GM23338 (cell line): ENCODE measurements at regions not wholly inside any gene's neighbourhood (a gene's known extent, or its start where the extent isn't known, plus 50 kb on each side); places are given as distances from the start of the nearest gene placed in this dataset.

Source experiments
- STAT1 ChIP-seq: IDR thresholded peaks from one replicate; pipeline ENCODE4 v1.6.1; 2016; ENCODE audit warnings: antibody characterized with exemption; ENCODE audit not compliant: unreplicated experiment
- ZNF331 ChIP-seq: fragments of 250-450 bp; sonication (Bioruptor Pico); IDR thresholded peaks from 2 replicates; pipeline ENCODE4 v1.5.0; 2020; ENCODE audit warnings: low read depth, mild to moderate bottlenecking, moderate library complexity
- TF ChIP-seq, protein P1 (sequence below), 2 experiments: fragments of 200-600 bp in 1 of 2; sonication (generic) in 1 of 2; conservative IDR thresholded peaks; 2 replicates each; pipeline versions ENCODE4 v1.5.1 to v1.6.1; 2016 to 2017; ENCODE audit warnings: antibody characterized with exemption in 2 of 2, low read depth in 2 of 2, mild to moderate bottlenecking in 2 of 2, moderate library complexity in 1 of 2
- TF ChIP-seq, protein P2 (sequence below): IDR thresholded peaks from one replicate; pipeline ENCODE4 v1.6.1; 2018; ENCODE audit warnings: antibody characterized with exemption; ENCODE audit not compliant: unreplicated experiment

DNA sequence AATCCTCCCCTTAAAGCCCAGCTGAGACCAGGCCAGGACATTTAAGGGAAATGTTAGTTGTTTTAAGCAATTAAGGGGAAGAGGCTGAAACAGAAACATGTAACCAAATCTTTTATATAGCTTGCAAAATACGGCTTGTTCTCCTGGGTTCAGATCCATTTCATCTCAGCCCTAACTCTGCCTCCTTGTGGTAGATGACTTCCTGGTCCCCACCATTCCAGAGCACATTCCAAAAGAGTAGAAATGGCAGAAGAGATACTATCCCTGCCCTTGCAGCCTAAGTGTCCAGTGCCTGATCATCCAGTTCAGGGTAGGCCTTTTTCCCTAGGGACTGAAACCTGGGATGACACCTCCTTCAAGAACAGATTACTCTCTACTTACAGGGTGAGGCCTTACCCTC, 266.2 kb upstream of the VEPH1 start:
- TF ChIP-seq, protein P1, sequence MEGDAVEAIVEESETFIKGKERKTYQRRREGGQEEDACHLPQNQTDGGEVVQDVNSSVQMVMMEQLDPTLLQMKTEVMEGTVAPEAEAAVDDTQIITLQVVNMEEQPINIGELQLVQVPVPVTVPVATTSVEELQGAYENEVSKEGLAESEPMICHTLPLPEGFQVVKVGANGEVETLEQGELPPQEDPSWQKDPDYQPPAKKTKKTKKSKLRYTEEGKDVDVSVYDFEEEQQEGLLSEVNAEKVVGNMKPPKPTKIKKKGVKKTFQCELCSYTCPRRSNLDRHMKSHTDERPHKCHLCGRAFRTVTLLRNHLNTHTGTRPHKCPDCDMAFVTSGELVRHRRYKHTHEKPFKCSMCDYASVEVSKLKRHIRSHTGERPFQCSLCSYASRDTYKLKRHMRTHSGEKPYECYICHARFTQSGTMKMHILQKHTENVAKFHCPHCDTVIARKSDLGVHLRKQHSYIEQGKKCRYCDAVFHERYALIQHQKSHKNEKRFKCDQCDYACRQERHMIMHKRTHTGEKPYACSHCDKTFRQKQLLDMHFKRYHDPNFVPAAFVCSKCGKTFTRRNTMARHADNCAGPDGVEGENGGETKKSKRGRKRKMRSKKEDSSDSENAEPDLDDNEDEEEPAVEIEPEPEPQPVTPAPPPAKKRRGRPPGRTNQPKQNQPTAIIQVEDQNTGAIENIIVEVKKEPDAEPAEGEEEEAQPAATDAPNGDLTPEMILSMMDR (conservative IDR thresholded peaks at IDR 0.05; ENCODE audit: low read depth in 2 of 2): peak; percentile 33 to 62; a peak in 3 of 4 replicates
- TF ChIP-seq, protein P2, sequence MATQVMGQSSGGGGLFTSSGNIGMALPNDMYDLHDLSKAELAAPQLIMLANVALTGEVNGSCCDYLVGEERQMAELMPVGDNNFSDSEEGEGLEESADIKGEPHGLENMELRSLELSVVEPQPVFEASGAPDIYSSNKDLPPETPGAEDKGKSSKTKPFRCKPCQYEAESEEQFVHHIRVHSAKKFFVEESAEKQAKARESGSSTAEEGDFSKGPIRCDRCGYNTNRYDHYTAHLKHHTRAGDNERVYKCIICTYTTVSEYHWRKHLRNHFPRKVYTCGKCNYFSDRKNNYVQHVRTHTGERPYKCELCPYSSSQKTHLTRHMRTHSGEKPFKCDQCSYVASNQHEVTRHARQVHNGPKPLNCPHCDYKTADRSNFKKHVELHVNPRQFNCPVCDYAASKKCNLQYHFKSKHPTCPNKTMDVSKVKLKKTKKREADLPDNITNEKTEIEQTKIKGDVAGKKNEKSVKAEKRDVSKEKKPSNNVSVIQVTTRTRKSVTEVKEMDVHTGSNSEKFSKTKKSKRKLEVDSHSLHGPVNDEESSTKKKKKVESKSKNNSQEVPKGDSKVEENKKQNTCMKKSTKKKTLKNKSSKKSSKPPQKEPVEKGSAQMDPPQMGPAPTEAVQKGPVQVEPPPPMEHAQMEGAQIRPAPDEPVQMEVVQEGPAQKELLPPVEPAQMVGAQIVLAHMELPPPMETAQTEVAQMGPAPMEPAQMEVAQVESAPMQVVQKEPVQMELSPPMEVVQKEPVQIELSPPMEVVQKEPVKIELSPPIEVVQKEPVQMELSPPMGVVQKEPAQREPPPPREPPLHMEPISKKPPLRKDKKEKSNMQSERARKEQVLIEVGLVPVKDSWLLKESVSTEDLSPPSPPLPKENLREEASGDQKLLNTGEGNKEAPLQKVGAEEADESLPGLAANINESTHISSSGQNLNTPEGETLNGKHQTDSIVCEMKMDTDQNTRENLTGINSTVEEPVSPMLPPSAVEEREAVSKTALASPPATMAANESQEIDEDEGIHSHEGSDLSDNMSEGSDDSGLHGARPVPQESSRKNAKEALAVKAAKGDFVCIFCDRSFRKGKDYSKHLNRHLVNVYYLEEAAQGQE: no peak
- TF ChIP-seq STAT1 (no peak), ZNF331 (CRISPR knock-in tag) (no peak)
